ENCODE measurements at regions not wholly inside any gene's neighbourhood (a gene's known extent, or its start where the extent isn't known, plus 50 kb on each side); places are given as distances from the start of the nearest gene placed in this dataset.

GRCh38 chr13:87940776-87941175 lies 269.6 kb downstream of the SLITRK5 start:
- TF ChIP-seq CTCF (conservative IDR thresholded peaks at IDR 0.05; ENCODE audit: low read depth, low read length) (no peak), EZH2 (IDR thresholded peaks at IDR 0.05; ENCODE audit: borderline replicate concordance, low read depth, low read length, poor library complexity, severe bottlenecking) (no peak)

All from A673 (cell line).